GM23248 (cell line): ENCODE measurements at regions not wholly inside any gene's neighbourhood (a gene's known extent, or its start where the extent isn't known, plus 50 kb on each side); places are given as distances from the start of the nearest gene placed in this dataset.

ENCODE experiments used
- DNase-seq: peaks from one replicate; pipeline ENCODE4 v3.0.0-alpha.2; 2015
- H2AFZ ChIP-seq: fragments of 200-600 bp; sonication (generic); 2 replicates; pipeline ENCODE4 v1.6.1; 2016; ENCODE audit warnings: antibody characterized with exemption
- H3F3A ChIP-seq: fragments of 200-600 bp; sonication (generic); 2 replicates; pipeline ENCODE4 v1.6.1; 2016; ENCODE audit warnings: mild to moderate bottlenecking, antibody characterized with exemption, mixed run types; ENCODE audit not compliant: insufficient read depth
- H3K27ac ChIP-seq: fragments of 200-600 bp; sonication (generic); 2 replicates; pipeline ENCODE4 v1.5.1; 2016; ENCODE audit warnings: mild to moderate bottlenecking
- H3K27me3 ChIP-seq: fragments of 200-600 bp; sonication (generic); replicated peaks from 2 replicates; pipeline ENCODE4 v1.6.1; 2016; ENCODE audit warnings: mild to moderate bottlenecking; ENCODE audit not compliant: insufficient read depth
- H3K36me3 ChIP-seq: fragments of 200-600 bp; sonication (generic); 2 replicates; pipeline ENCODE4 v1.6.1; 2016; ENCODE audit warnings: low read depth, mild to moderate bottlenecking
- H3K4me1 ChIP-seq: fragments of 200-600 bp; sonication (generic); 2 replicates; pipeline ENCODE4 v1.6.1; 2016; ENCODE audit warnings: mild to moderate bottlenecking; ENCODE audit not compliant: insufficient read depth
- H3K4me2 ChIP-seq: fragments of 200-600 bp; sonication (generic); one replicate; pipeline ENCODE4 v1.6.1; 2016; ENCODE audit warnings: mild to moderate bottlenecking; ENCODE audit not compliant: unreplicated experiment
- H3K4me3 ChIP-seq: fragments of 200-600 bp; sonication (generic); 2 replicates; pipeline ENCODE4 v1.5.1; 2016; ENCODE audit warnings: mild to moderate bottlenecking
- H3K79me2 ChIP-seq: fragments of 200-600 bp; sonication (generic); 2 replicates; pipeline ENCODE4 v1.6.1; 2016; ENCODE audit warnings: mild to moderate bottlenecking; ENCODE audit not compliant: insufficient read depth
- H3K9ac ChIP-seq: fragments of 200-600 bp; sonication (generic); 2 replicates; pipeline ENCODE4 v1.6.1; 2016; ENCODE audit warnings: mild to moderate bottlenecking
- H3K9me2 ChIP-seq: fragments of 200-600 bp; sonication (generic); 2 replicates; pipeline ENCODE4 v1.6.1; 2016; ENCODE audit warnings: mixed run types, mild to moderate bottlenecking, moderate library complexity; ENCODE audit not compliant: insufficient read depth
- H3K9me3 ChIP-seq: fragments of 200-600 bp; sonication (generic); one replicate; pipeline ENCODE4 v1.6.1; 2017; ENCODE audit warnings: low read depth
- H4K20me1 ChIP-seq: fragments of 200-600 bp; sonication (generic); 2 replicates; pipeline ENCODE4 v1.6.0; 2016; ENCODE audit not compliant: insufficient read depth
- EZH2 ChIP-seq: fragments of 200-600 bp; sonication (generic); IDR thresholded peaks from 2 replicates; pipeline ENCODE4 v1.6.1; 2018; ENCODE audit warnings: antibody characterized with exemption, mild to moderate bottlenecking; ENCODE audit not compliant: insufficient read depth, poor library complexity, severe bottlenecking
- EZH2phosphoT487 ChIP-seq: fragments of 200-600 bp; sonication (generic); IDR thresholded peaks from 2 replicates; pipeline ENCODE4 v1.6.1; 2018; ENCODE audit warnings: antibody characterized with exemption, moderate library complexity, mild to moderate bottlenecking, low read depth; ENCODE audit not compliant: insufficient read depth
- WGBS, 2 experiments: methylation state at CpG; one replicate each; pipeline ENCODE4 v1.1.6; 2015 to 2017; ENCODE audit warnings: low lambda C conversion rate in 2 of 2, low coverage in 1 of 2; ENCODE audit errors: missing lambda C conversion rate in 2 of 2; 5-methylcytosine and 5-hydroxymethylcytosine counted together
- in situ Hi-C: fragments of 300-500 bp; cut with MboI; formaldehyde crosslinking; loops from 2 replicates; pipeline ENCODE4 v1.15.0; 2020

DNA sequence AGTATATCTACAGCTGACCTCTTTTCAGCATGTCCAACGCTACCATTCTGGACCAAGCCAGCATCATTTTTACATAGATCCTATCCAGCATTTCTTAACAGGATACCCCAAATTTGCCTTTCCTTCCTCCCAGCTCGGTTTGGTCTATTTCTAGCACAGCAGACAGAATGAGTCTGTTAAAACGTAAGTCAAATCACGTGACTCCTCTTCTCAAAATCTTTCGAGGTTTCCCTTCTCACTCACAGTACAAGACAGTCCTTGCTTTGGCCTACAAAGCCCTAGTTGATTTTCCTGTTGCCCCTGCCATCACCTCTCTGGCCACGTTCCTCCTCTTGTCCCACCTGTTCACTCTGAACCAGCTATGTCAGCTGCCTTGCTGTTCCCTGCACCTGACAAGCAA lies 711.7 kb downstream of the SORCS3 start:
- H3K9me3 ChIP-seq, result no peaks in the 10 kb centered on the region
- H4K20me1 ChIP-seq, result no peaks in the 10 kb centered on the region
- no peaks in the 10 kb centered on the region for H3K4me1 ChIP-seq
- H3K79me2 ChIP-seq, result no peaks in the 10 kb centered on the region
- TF ChIP-seq EZH2phosphoT487, result no peak
- TF ChIP-seq EZH2, result no peak
- no peaks in the 10 kb centered on the region for H3F3A ChIP-seq
- DNase-seq, result no peak
- H3K36me3 ChIP-seq, result no peaks in the 10 kb centered on the region
- no peak overlapping the region for H3K9ac ChIP-seq
- 25 to 37% methylated on average over 6 of the region's 6 CpGs for WGBS, 2 experiments
- no peak overlapping the region for H2AFZ ChIP-seq
- no peaks in the 10 kb centered on the region for H3K9me2 ChIP-seq
- H3K27ac ChIP-seq, result no peak overlapping the region
- in situ Hi-C loops, result no loop called here
- H3K27me3 ChIP-seq, result no peaks in the 10 kb centered on the region
- no peak overlapping the region for H3K4me2 ChIP-seq
- H3K4me3 ChIP-seq, result no peak overlapping the region

DNA sequence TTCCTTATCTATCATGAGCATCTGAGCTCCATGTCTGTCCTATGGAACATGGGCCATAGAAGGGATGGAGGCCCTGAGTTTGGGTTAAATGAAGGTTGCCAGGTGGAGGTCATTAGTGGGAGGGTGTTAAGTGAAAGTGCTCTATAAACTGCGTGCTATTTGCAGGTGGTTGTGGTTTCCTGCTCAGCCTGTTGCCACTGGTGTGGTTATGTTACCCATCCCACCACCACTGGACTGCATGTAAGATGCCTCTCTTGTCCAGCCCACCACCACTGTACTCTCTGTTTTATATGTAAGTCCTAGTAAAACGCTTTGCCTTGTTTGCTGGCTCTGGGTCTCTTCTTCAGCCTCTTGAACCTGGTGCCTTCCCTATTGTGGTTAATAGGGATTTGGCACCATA lies 711.2 kb downstream of the SORCS3 start:
- H3K27ac ChIP-seq, result no peak overlapping the region
- no peak overlapping the region for H3K9ac ChIP-seq
- no peak for TF ChIP-seq EZH2
- no peak for TF ChIP-seq EZH2phosphoT487
- no peak overlapping the region for H3K4me3 ChIP-seq
- no peak overlapping the region for H3K4me2 ChIP-seq
- H3K36me3 ChIP-seq, result no peaks in the 10 kb centered on the region
- no peaks in the 10 kb centered on the region for H3F3A ChIP-seq
- in situ Hi-C loops, result no loop called here
- no peaks in the 10 kb centered on the region for H3K9me2 ChIP-seq
- no peaks in the 10 kb centered on the region for H3K27me3 ChIP-seq
- no peak for DNase-seq
- no peaks in the 10 kb centered on the region for H3K9me3 ChIP-seq
- H2AFZ ChIP-seq, result no peak overlapping the region
- H3K79me2 ChIP-seq, result no peaks in the 10 kb centered on the region
- H4K20me1 ChIP-seq, result no peaks in the 10 kb centered on the region
- no peaks in the 10 kb centered on the region for H3K4me1 ChIP-seq
- WGBS, 2 experiments, result 6 to 8% methylated on average over 2 of the region's 2 CpGs

DNA sequence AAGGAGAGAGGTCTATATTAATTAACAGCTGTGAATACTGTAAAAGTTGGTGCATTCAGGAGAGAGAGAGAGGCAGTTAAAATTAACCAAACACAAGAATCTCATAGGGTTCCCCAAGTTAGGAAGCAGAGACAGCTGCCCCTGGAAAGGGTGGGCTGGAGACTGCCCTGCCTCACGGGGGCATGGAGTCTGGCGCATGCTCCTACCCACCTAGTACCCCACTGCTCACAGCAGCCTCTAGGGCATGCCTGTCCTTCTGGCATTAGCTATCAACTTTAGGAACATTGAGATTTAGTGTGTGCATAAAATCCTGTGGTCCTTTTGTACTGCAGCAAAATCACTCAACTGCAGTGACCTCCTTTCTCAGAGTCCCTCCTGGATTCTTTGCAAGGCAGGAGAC lies 710.1 kb downstream of the SORCS3 start:
- Histone ChIP-seq H3K27ac (no peak overlapping the region), H3K36me3 (no peaks in the 10 kb centered on the region), H3K9me2 (no peaks in the 10 kb centered on the region), H3K27me3 (no peaks in the 10 kb centered on the region), H3K4me3 (no peak overlapping the region), H2AFZ (no peak overlapping the region), H3F3A (no peaks in the 10 kb centered on the region), H3K79me2 (no peaks in the 10 kb centered on the region), H3K4me2 (no peak overlapping the region), H4K20me1 (no peaks in the 10 kb centered on the region), H3K4me1 (no peaks in the 10 kb centered on the region), H3K9me3 (no peaks in the 10 kb centered on the region), H3K9ac (no peak overlapping the region)
- no peak for TF ChIP-seq EZH2
- 34 to 37% methylated on average over 2 of the region's 2 CpGs for WGBS, 2 experiments
- DNase-seq, result no peak
- in situ Hi-C loops, result no loop called here

DNA sequence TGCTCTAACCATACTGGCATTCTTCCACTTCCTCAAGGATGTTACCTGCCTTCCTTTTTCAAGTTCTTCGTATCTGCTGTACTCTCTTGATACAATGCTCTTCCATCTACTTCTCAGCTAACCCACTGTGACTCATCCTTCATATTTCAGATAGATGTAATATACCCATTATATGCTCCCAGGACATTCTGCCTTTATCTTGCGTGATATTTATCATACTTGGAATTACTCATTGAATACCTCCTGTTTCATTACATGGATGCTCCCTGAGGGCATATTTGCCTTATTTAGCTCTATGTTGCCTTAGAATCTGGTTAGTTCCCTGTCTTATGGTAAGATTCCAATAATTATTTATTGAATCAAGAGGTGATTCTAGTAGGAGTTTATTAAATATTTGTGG lies 706.4 kb downstream of the SORCS3 start:
- Histone ChIP-seq H3K27ac (no peak overlapping the region), H3K4me1 (no peaks in the 10 kb centered on the region), H3F3A (no peaks in the 10 kb centered on the region), H3K9ac (no peak overlapping the region), H3K36me3 (no peaks in the 10 kb centered on the region), H3K4me2 (no peak overlapping the region), H3K79me2 (no peaks in the 10 kb centered on the region), H4K20me1 (no peaks in the 10 kb centered on the region), H3K4me3 (no peak overlapping the region), H2AFZ (no peak overlapping the region), H3K9me2 (no peaks in the 10 kb centered on the region), H3K27me3 (no peaks in the 10 kb centered on the region), H3K9me3 (no peaks in the 10 kb centered on the region)
- WGBS, 2 experiments, result 37 to 41% methylated on average over 2 of the region's 2 CpGs
- no peak for TF ChIP-seq EZH2
- no peak for TF ChIP-seq EZH2phosphoT487
- no peak for DNase-seq
- in situ Hi-C loops, result no loop called here

DNA sequence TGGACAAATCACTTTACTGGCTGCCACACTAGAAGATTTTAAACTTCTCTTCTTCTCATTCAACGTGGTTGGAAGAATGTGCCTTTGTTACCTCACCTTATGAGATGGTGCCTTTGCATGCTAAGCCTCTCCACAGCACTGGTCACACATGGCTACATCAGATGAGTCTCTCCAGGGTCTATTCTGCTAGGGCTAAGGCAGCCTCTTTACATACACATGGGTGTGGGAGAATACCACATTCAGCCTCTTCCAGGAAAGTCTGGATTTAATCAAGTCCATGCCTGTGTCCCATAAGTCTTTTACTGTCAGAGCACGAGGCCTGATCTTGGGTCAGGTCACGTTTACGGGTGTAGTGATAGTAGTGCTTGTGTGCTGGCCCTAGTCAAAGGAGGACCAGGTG lies 701.5 kb downstream of the SORCS3 start:
- Histone ChIP-seq H3K9me3 (no peaks in the 10 kb centered on the region), H3K79me2 (no peaks in the 10 kb centered on the region), H3K4me2 (no peak overlapping the region), H3K36me3 (no peaks in the 10 kb centered on the region), H2AFZ (no peak overlapping the region), H3F3A (no peaks in the 10 kb centered on the region), H3K27ac (no peak overlapping the region), H3K9ac (no peak overlapping the region), H4K20me1 (no peaks in the 10 kb centered on the region), H3K27me3 (no peaks in the 10 kb centered on the region), H3K4me1 (no peaks in the 10 kb centered on the region), H3K9me2 (no peaks in the 10 kb centered on the region), H3K4me3 (no peak overlapping the region)
- no peak for TF ChIP-seq EZH2phosphoT487
- TF ChIP-seq EZH2, result no peak
- 3 to 4% methylated on average over 4 of the region's 4 CpGs for WGBS, 2 experiments
- in situ Hi-C loops, result no loop called here
- DNase-seq, result no peak
